Mammary epithelial cell (primary cell): ENCODE measurements at regions not wholly inside any gene's neighbourhood (a gene's known extent, or its start where the extent isn't known, plus 50 kb on each side); places are given as distances from the start of the nearest gene placed in this dataset.

ENCODE experiments used
- EZH2 ChIP-seq: IDR thresholded peaks from 2 replicates; pipeline ENCODE4 v1.6.1; 2012; ENCODE audit warnings: low read length, inconsistent platforms, borderline replicate concordance
- TF ChIP-seq, protein P1 (sequence below), 2 donors: IDR thresholded peaks in 1 of 2; conservative IDR thresholded peaks in 1 of 2; 2 replicates each; pipeline ENCODE4 v1.5.1; 2011 to 2012; ENCODE audit warnings: inconsistent platforms in 2 of 2, low read length in 2 of 2, mild to moderate bottlenecking in 2 of 2, control low read depth in 1 of 2, low read depth in 1 of 2; ENCODE audit not compliant: insufficient read depth in 1 of 2; ENCODE audit errors: extremely low read depth in 1 of 2

GRCh38 chr21:35502821-35503220, 453.7 kb upstream of the RUNX1 start:
- TF ChIP-seq, protein P1, sequence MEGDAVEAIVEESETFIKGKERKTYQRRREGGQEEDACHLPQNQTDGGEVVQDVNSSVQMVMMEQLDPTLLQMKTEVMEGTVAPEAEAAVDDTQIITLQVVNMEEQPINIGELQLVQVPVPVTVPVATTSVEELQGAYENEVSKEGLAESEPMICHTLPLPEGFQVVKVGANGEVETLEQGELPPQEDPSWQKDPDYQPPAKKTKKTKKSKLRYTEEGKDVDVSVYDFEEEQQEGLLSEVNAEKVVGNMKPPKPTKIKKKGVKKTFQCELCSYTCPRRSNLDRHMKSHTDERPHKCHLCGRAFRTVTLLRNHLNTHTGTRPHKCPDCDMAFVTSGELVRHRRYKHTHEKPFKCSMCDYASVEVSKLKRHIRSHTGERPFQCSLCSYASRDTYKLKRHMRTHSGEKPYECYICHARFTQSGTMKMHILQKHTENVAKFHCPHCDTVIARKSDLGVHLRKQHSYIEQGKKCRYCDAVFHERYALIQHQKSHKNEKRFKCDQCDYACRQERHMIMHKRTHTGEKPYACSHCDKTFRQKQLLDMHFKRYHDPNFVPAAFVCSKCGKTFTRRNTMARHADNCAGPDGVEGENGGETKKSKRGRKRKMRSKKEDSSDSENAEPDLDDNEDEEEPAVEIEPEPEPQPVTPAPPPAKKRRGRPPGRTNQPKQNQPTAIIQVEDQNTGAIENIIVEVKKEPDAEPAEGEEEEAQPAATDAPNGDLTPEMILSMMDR (conservative IDR thresholded peaks at IDR 0.05 in 1 of 2, IDR thresholded peaks at IDR 0.05 in 1 of 2; ENCODE audit: extremely low read depth in 1 of 2, insufficient read depth in 1 of 2, low read depth in 1 of 2, low read length in 2 of 2): no peak
- TF ChIP-seq EZH2: no peak
